ENCODE measurements at regions not wholly inside any gene's neighbourhood (a gene's known extent, or its start where the extent isn't known, plus 50 kb on each side); places are given as distances from the start of the nearest gene placed in this dataset.

GRCh38 chr1:47672622-47673021 is 234.8 kb downstream of the FOXD2 start:
- DNase-seq: no peak

- DNase-seq: no peak
These were observed 236.3 kb downstream of the FOXD2 start for GRCh38 chr1:47674189-47674588.

GRCh38 chr1:47675047-47675675 is 237.3 kb downstream of the FOXD2 start:
- no peak for DNase-seq

- DNase-seq: no peak
These were observed 237.9 kb downstream of the FOXD2 start for GRCh38 chr1:47675721-47676120.

GRCh38 chr1:47676311-47677054 is 238.6 kb downstream of the FOXD2 start:
- no peak for DNase-seq

- DNase-seq: no peak
These were observed 239.5 kb downstream of the FOXD2 start for GRCh38 chr1:47677241-47677940.

GRCh38 chr1:47678464-47678980 is 240.7 kb downstream of the FOXD2 start:
- DNase-seq: no peak

GRCh38 chr1:47679301-47679791 is 241.5 kb downstream of the FOXD2 start:
- no peak for DNase-seq

- no peak for DNase-seq
These were observed 242.0 kb downstream of the FOXD2 start for GRCh38 chr1:47679826-47680225.

- no peak for DNase-seq
These were observed 243.1 kb downstream of the FOXD2 start for GRCh38 chr1:47680815-47681475.

- DNase-seq: no peak
These were observed 243.9 kb downstream of the FOXD2 start for GRCh38 chr1:47681735-47682134.

- no peak for DNase-seq
These were observed 244.4 kb downstream of the FOXD2 start for GRCh38 chr1:47682198-47682597.

- DNase-seq: no peak
These were observed 245.0 kb downstream of the FOXD2 start for GRCh38 chr1:47682786-47683350.

- DNase-seq: no peak
These were observed 245.6 kb downstream of the FOXD2 start for GRCh38 chr1:47683401-47683800.

- no peak for DNase-seq
These were observed 246.7 kb downstream of the FOXD2 start for GRCh38 chr1:47684518-47684917.

GRCh38 chr1:47684964-47685762 is 247.3 kb downstream of the FOXD2 start:
- DNase-seq: no peak

GRCh38 chr1:47685763-47686066 is 247.9 kb downstream of the FOXD2 start:
- DNase-seq: no peak

GRCh38 chr1:47686731-47687630 is 249.1 kb downstream of the FOXD2 start:
- DNase-seq: no peak

GRCh38 chr1:47687631-47688460 is 250.0 kb downstream of the FOXD2 start:
- DNase-seq: no peak
